H1 (cell line): ENCODE measurements at regions not wholly inside any gene's neighbourhood (a gene's known extent, or its start where the extent isn't known, plus 50 kb on each side); places are given as distances from the start of the nearest gene placed in this dataset.

Experiments used
- CHD2 ChIP-seq: IDR thresholded peaks from 2 replicates; pipeline ENCODE4 v1.6.1; 2012; ENCODE audit warnings: low read length, improper control_type of control experiment
- HDAC2 ChIP-seq, 2 experiments: fragments of 300-600 bp in 1 of 2; sonication (generic) in 1 of 2; IDR thresholded peaks; 2 replicates each; pipeline ENCODE4 v1.6.1; 2011 to 2012; ENCODE audit warnings: low read depth in 2 of 2, low read length in 2 of 2, mild to moderate bottlenecking in 2 of 2, moderate library complexity in 2 of 2, borderline replicate concordance in 1 of 2, inconsistent platforms in 1 of 2
- NANOG ChIP-seq: IDR thresholded peaks from 2 replicates; pipeline ENCODE4 v1.6.1; 2011; ENCODE audit warnings: low read length, low read depth, mild to moderate bottlenecking, inconsistent platforms; ENCODE audit not compliant: insufficient read depth, poor library complexity, severe bottlenecking
- RXRA ChIP-seq: IDR thresholded peaks from 2 replicates; pipeline ENCODE4 v1.6.1; 2011; ENCODE audit warnings: low read depth, mild to moderate bottlenecking, low read length, moderate library complexity; ENCODE audit not compliant: insufficient read depth
- SAP30 ChIP-seq: fragments of 300-600 bp; sonication (generic); IDR thresholded peaks from 2 replicates; pipeline ENCODE4 v1.7.1; 2012; ENCODE audit warnings: low read length, moderate library complexity, mild to moderate bottlenecking, inconsistent platforms; ENCODE audit not compliant: insufficient read depth, insufficient replicate concordance
- SP4 ChIP-seq: IDR thresholded peaks from 2 replicates; pipeline ENCODE4 v1.6.1; 2012; ENCODE audit warnings: low read length, inconsistent platforms
- TCF12 ChIP-seq: IDR thresholded peaks from 2 replicates; pipeline ENCODE4 v1.6.1; 2011; ENCODE audit warnings: low read depth, mild to moderate bottlenecking, low read length

- TF ChIP-seq NANOG (no peak), TCF12 (no peak), HDAC2 (IDR thresholded peaks at IDR 0.05; ENCODE audit: borderline replicate concordance in 1 of 2, low read depth in 2 of 2, low read length in 2 of 2) (no peak), RXRA (no peak), CHD2 (no peak), SP4 (no peak), SAP30 (no peak)
- TF ChIP-seq, all 59 proteins: peak for 0
Measured at GRCh38 chr11:126140201-126140925, 71.1 kb downstream of the RPUSD4 start (continued).
